ENCODE measurements at regions not wholly inside any gene's neighbourhood (a gene's known extent, or its start where the extent isn't known, plus 50 kb on each side); places are given as distances from the start of the nearest gene placed in this dataset.

DNA sequence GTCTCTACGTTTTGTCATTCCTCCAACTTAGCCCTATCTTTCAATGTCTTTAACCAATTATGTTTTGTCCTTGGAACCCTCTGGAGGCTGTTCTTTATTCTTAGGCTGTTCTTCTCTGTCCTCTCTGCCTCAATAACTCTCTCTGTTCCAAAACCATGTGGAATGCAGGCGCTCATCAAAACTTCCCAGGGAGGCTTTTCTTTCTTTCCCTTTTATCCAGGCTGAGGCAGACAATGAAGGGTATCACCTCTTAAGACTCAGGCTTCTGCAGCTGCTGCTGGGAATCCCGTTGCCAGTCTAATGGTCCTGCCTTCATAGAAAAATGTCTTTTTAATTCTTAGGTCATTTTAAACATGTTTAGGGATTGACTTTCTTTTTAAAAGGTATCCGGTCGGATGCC is 544.7 kb downstream of the CDH26 start:
- H2AK5ac ChIP-seq (ENCODE audit: low read length) = no peak overlapping the region
- H3K36me3 ChIP-seq (ENCODE audit: control insufficient read depth in 1 of 2, insufficient read depth in 2 of 2, low read length in 2 of 2) = no peaks in the 10 kb centered on the region
- H2BK12ac ChIP-seq (ENCODE audit: low read length) = no peak overlapping the region
- no peak overlapping the region for H3K14ac ChIP-seq (ENCODE audit: low read length)
- H3K4me1 ChIP-seq (ENCODE audit: control insufficient read depth in 1 of 2, insufficient read depth in 2 of 2, low read length in 2 of 2) = no peaks in the 10 kb centered on the region
- H4K91ac ChIP-seq (ENCODE audit: low read depth, low read length) = no peak overlapping the region
- H3K27me3 ChIP-seq (ENCODE audit: insufficient read depth, low read length) = no peaks in the 10 kb centered on the region
- no peak overlapping the region for H3K4me3 ChIP-seq (ENCODE audit: low read depth, low read length)
- H3K79me2 ChIP-seq (ENCODE audit: control insufficient read depth, insufficient read depth, low read length, poor library complexity) = no peaks in the 10 kb centered on the region
- no peak overlapping the region for H3K9ac ChIP-seq (ENCODE audit: low read length)
- no peak for DNase-seq
- H4K12ac ChIP-seq (ENCODE audit: low read depth, low read length) = no peak overlapping the region
- no peaks in the 10 kb centered on the region for H3K79me1 ChIP-seq (ENCODE audit: low read length)
- H3K4me2 ChIP-seq (ENCODE audit: low read length) = no peak overlapping the region
- no peaks in the 10 kb centered on the region for H3K9me3 ChIP-seq (ENCODE audit: insufficient read depth, low read depth, low read length)
- WGBS (ENCODE audit: extremely low coverage, insufficient coverage, insufficient read length) = no CpG with 5 or more reads among the region's 5 CpGs
- H2BK120ac ChIP-seq (ENCODE audit: insufficient read depth, low read length, poor library complexity) = no peak overlapping the region
- no peak overlapping the region for H2BK5ac ChIP-seq (ENCODE audit: low read depth, low read length, poor library complexity)
- no peak overlapping the region for H3K27ac ChIP-seq (ENCODE audit: low read depth, low read length)
- no peak overlapping the region for H3K23ac ChIP-seq (ENCODE audit: low read length)
- no peak overlapping the region for H3K18ac ChIP-seq (ENCODE audit: low read length)
- H3K4ac ChIP-seq (ENCODE audit: low read depth, low read length) = no peak overlapping the region
- no peak overlapping the region for H2AFZ ChIP-seq (ENCODE audit: insufficient read depth, low read length, poor library complexity)
- no peak overlapping the region for H4K8ac ChIP-seq (ENCODE audit: low read depth, low read length)

DNA sequence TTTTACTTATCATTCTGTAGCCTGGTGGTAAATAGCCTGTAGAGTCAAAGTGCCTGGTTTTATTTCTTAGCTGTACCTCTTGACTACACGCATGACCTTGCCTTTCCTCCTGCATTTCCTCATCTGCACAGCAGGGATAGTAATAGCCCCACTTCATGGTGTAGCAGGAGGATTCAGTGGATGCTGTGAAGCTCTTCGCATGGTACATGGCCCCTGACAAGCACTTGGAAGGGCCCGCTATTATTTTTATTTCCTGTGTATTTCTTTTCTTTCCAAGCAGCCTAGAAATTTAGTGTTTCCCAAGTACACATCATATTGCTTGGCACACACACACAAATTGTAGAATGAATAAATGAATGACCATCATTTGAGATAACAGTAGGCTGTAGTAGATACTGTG is 547.2 kb downstream of the CDH26 start:
- Histone ChIP-seq H3K14ac (ENCODE audit: low read length) (no peak overlapping the region), H3K27me3 (ENCODE audit: insufficient read depth, low read length) (no peaks in the 10 kb centered on the region), H2BK12ac (ENCODE audit: low read length) (no peak overlapping the region), H2BK5ac (ENCODE audit: low read depth, low read length, poor library complexity) (no peak overlapping the region), H3K4me3 (ENCODE audit: low read depth, low read length) (no peak overlapping the region), H3K4ac (ENCODE audit: low read depth, low read length) (no peak overlapping the region), H3K27ac (ENCODE audit: low read depth, low read length) (no peak overlapping the region), H3K9me3 (ENCODE audit: insufficient read depth, low read depth, low read length) (no peaks in the 10 kb centered on the region), H3K36me3 (ENCODE audit: control insufficient read depth in 1 of 2, insufficient read depth in 2 of 2, low read length in 2 of 2) (no peaks in the 10 kb centered on the region), H4K12ac (ENCODE audit: low read depth, low read length) (no peak overlapping the region), H4K8ac (ENCODE audit: low read depth, low read length) (no peak overlapping the region), H3K18ac (ENCODE audit: low read length) (no peak overlapping the region), H3K79me1 (ENCODE audit: low read length) (no peaks in the 10 kb centered on the region), H3K79me2 (ENCODE audit: control insufficient read depth, insufficient read depth, low read length, poor library complexity) (no peaks in the 10 kb centered on the region), H3K4me1 (ENCODE audit: control insufficient read depth in 1 of 2, insufficient read depth in 2 of 2, low read length in 2 of 2) (no peaks in the 10 kb centered on the region), H3K23ac (ENCODE audit: low read length) (no peak overlapping the region), H2BK120ac (ENCODE audit: insufficient read depth, low read length, poor library complexity) (no peak overlapping the region), H3K4me2 (ENCODE audit: low read length) (no peak overlapping the region), H2AK5ac (ENCODE audit: low read length) (no peak overlapping the region), H4K91ac (ENCODE audit: low read depth, low read length) (no peak overlapping the region), H2AFZ (ENCODE audit: insufficient read depth, low read length, poor library complexity) (no peak overlapping the region), H3K9ac (ENCODE audit: low read length) (no peak overlapping the region)
- no CpG with 5 or more reads among the region's 3 CpGs for WGBS (ENCODE audit: extremely low coverage, insufficient coverage, insufficient read length)
- DNase-seq = no peak

DNA sequence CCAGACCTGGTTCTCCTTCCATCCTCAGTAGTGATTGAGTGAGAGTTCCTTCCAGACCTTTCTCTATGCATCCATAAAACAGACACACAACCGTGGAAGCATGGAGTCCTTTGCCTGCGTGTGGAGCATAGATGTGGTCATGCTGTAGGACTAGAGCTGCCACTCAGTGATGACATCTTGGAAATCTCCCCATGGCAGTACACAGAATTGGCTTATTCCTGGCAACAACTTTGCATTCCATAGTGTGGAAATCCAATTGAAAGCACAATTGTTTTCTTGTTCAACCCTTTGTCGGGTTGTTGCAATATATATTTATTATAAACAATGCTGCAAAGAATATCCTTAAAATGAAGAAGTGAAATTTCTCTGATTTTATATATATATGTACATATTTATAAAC is 547.8 kb downstream of the CDH26 start:
- no CpG with 5 or more reads among the region's 3 CpGs for WGBS (ENCODE audit: extremely low coverage, insufficient coverage, insufficient read length)
- Histone ChIP-seq H3K27me3 (ENCODE audit: insufficient read depth, low read length) (no peaks in the 10 kb centered on the region), H2AFZ (ENCODE audit: insufficient read depth, low read length, poor library complexity) (no peak overlapping the region), H4K8ac (ENCODE audit: low read depth, low read length) (no peak overlapping the region), H4K91ac (ENCODE audit: low read depth, low read length) (no peak overlapping the region), H3K4me2 (ENCODE audit: low read length) (no peak overlapping the region), H2AK5ac (ENCODE audit: low read length) (no peak overlapping the region), H3K4me1 (ENCODE audit: control insufficient read depth in 1 of 2, insufficient read depth in 2 of 2, low read length in 2 of 2) (no peaks in the 10 kb centered on the region), H3K27ac (ENCODE audit: low read depth, low read length) (no peak overlapping the region), H4K12ac (ENCODE audit: low read depth, low read length) (no peak overlapping the region), H3K14ac (ENCODE audit: low read length) (no peak overlapping the region), H2BK5ac (ENCODE audit: low read depth, low read length, poor library complexity) (no peak overlapping the region), H3K9ac (ENCODE audit: low read length) (no peak overlapping the region), H3K4me3 (ENCODE audit: low read depth, low read length) (no peak overlapping the region), H2BK12ac (ENCODE audit: low read length) (no peak overlapping the region), H3K4ac (ENCODE audit: low read depth, low read length) (no peak overlapping the region), H2BK120ac (ENCODE audit: insufficient read depth, low read length, poor library complexity) (no peak overlapping the region), H3K79me1 (ENCODE audit: low read length) (no peaks in the 10 kb centered on the region), H3K36me3 (ENCODE audit: control insufficient read depth in 1 of 2, insufficient read depth in 2 of 2, low read length in 2 of 2) (no peaks in the 10 kb centered on the region), H3K79me2 (ENCODE audit: control insufficient read depth, insufficient read depth, low read length, poor library complexity) (no peaks in the 10 kb centered on the region), H3K9me3 (ENCODE audit: insufficient read depth, low read depth, low read length) (no peaks in the 10 kb centered on the region), H3K18ac (ENCODE audit: low read length) (no peak overlapping the region), H3K23ac (ENCODE audit: low read length) (no peak overlapping the region)
- no peak for DNase-seq

DNA sequence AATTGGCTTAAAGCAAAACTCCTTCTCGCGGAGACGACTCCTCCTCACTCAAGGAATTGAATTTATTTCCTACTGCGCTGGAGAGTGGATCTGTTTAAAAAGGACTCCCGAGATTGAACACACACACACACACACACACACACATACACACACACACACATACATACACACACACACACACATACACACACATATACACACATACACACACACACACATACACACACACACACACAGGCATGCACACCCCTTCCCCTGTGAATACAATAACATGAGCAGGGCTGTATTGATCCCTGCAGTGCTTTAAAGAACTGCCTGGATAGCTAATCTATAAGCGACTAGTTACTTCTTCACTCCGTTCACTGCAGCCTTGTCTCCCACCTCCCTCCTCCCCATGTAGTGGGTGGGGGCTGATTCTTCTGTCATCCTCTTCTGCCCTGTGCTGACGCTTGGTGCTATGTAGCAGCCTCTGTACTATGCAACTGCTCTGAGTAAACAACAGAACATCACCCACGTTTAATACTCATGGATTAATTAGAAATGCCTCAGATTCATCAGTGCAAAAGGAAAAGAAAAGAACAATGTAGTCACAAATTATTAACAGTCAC is 549.0 kb downstream of the CDH26 start:
- H4K8ac ChIP-seq (ENCODE audit: low read depth, low read length) = no peak overlapping the region
- H2AFZ ChIP-seq (ENCODE audit: insufficient read depth, low read length, poor library complexity) = no peak overlapping the region
- no peak overlapping the region for H3K27ac ChIP-seq (ENCODE audit: low read depth, low read length)
- no peak overlapping the region for H3K4me3 ChIP-seq (ENCODE audit: low read depth, low read length)
- no peak overlapping the region for H2AK5ac ChIP-seq (ENCODE audit: low read length)
- no peak overlapping the region for H2BK120ac ChIP-seq (ENCODE audit: insufficient read depth, low read length, poor library complexity)
- H3K14ac ChIP-seq (ENCODE audit: low read length) = no peak overlapping the region
- H3K36me3 ChIP-seq (ENCODE audit: control insufficient read depth in 1 of 2, insufficient read depth in 2 of 2, low read length in 2 of 2) = no peaks in the 10 kb centered on the region
- no peak overlapping the region for H4K12ac ChIP-seq (ENCODE audit: low read depth, low read length)
- H3K9ac ChIP-seq (ENCODE audit: low read length) = no peak overlapping the region
- no peak overlapping the region for H2BK5ac ChIP-seq (ENCODE audit: low read depth, low read length, poor library complexity)
- no CpG with 5 or more reads among the region's 9 CpGs for WGBS (ENCODE audit: extremely low coverage, insufficient coverage, insufficient read length)
- no peaks in the 10 kb centered on the region for H3K9me3 ChIP-seq (ENCODE audit: insufficient read depth, low read depth, low read length)
- no peak overlapping the region for H3K23ac ChIP-seq (ENCODE audit: low read length)
- no peak overlapping the region for H4K91ac ChIP-seq (ENCODE audit: low read depth, low read length)
- DNase-seq = no peak
- H3K27me3 ChIP-seq (ENCODE audit: insufficient read depth, low read length) = no peaks in the 10 kb centered on the region
- no peak overlapping the region for H3K4me2 ChIP-seq (ENCODE audit: low read length)
- H2BK12ac ChIP-seq (ENCODE audit: low read length) = no peak overlapping the region
- no peak overlapping the region for H3K18ac ChIP-seq (ENCODE audit: low read length)
- H3K4me1 ChIP-seq (ENCODE audit: control insufficient read depth in 1 of 2, insufficient read depth in 2 of 2, low read length in 2 of 2) = no peaks in the 10 kb centered on the region
- no peaks in the 10 kb centered on the region for H3K79me2 ChIP-seq (ENCODE audit: control insufficient read depth, insufficient read depth, low read length, poor library complexity)
- no peaks in the 10 kb centered on the region for H3K79me1 ChIP-seq (ENCODE audit: low read length)
- no peak overlapping the region for H3K4ac ChIP-seq (ENCODE audit: low read depth, low read length)
